NCI-H526 treated with DMSO at 0.1 percent for 48 hours (cell line): ENCODE measurements at regions not wholly inside any gene's neighbourhood (a gene's known extent, or its start where the extent isn't known, plus 50 kb on each side); places are given as distances from the start of the nearest gene placed in this dataset.
"Not testable (repeated sequence)": the region's sequence is repeated elsewhere in the genome, so short reads cannot be mapped to it uniquely, and the experiment has no call there.

Experiments
- DNase-seq: peaks from one replicate; lab custom pipeline; 2025; lab: John Stamatoyannopoulos, UW

- DNase-seq: no peak
These were observed 511.1 kb downstream of the SOX6 start for GRCh38 chr11:15845261-15845660.

- DNase-seq: no peak
These were observed 507.6 kb downstream of the SOX6 start for GRCh38 chr11:15848631-15849168.

GRCh38 chr11:15849257-15849656, 507.1 kb downstream of the SOX6 start:
- DNase-seq: no peak

- DNase-seq: not testable (repeated sequence)
These were observed 506.0 kb downstream of the SOX6 start for GRCh38 chr11:15850335-15850734.

- DNase-seq: no peak
These were observed 505.3 kb downstream of the SOX6 start for GRCh38 chr11:15851051-15851498.

GRCh38 chr11:15852179-15852578, 504.2 kb downstream of the SOX6 start:
- DNase-seq: no peak

- DNase-seq: no peak
These were observed 502.1 kb downstream of the SOX6 start for GRCh38 chr11:15854245-15854644.

- DNase-seq: no peak
These were observed 497.5 kb downstream of the SOX6 start for GRCh38 chr11:15858881-15859280.

GRCh38 chr11:15859411-15859810, 496.9 kb downstream of the SOX6 start:
- DNase-seq: no peak

- no peak for DNase-seq
These were observed 495.1 kb downstream of the SOX6 start for GRCh38 chr11:15861256-15861655.

GRCh38 chr11:15863411-15863810, 492.9 kb downstream of the SOX6 start:
- DNase-seq: no peak

GRCh38 chr11:15864026-15864805, 492.1 kb downstream of the SOX6 start:
- DNase-seq: no peak

- no peak for DNase-seq
These were observed 490.9 kb downstream of the SOX6 start for GRCh38 chr11:15865212-15865987.

- DNase-seq: no peak
These were observed 488.5 kb downstream of the SOX6 start for GRCh38 chr11:15867871-15868270.

GRCh38 chr11:15870911-15871310, 485.4 kb downstream of the SOX6 start:
- DNase-seq: no peak

GRCh38 chr11:15871904-15872626, 484.3 kb downstream of the SOX6 start:
- DNase-seq: no peak

- DNase-seq: no peak
These were observed 482.8 kb downstream of the SOX6 start for GRCh38 chr11:15873501-15873900.

- no peak for DNase-seq
These were observed 481.6 kb downstream of the SOX6 start for GRCh38 chr11:15874704-15875103.

- no peak for DNase-seq
These were observed 481.0 kb downstream of the SOX6 start for GRCh38 chr11:15875393-15875792.

GRCh38 chr11:15875943-15876342, 480.4 kb downstream of the SOX6 start:
- no peak for DNase-seq

GRCh38 chr11:15878756-15879155, 477.6 kb downstream of the SOX6 start:
- DNase-seq: no peak

- DNase-seq: no peak
These were observed 476.1 kb downstream of the SOX6 start for GRCh38 chr11:15880291-15880690.
